ENCODE measurements at regions not wholly inside any gene's neighbourhood (a gene's known extent, or its start where the extent isn't known, plus 50 kb on each side); places are given as distances from the start of the nearest gene placed in this dataset.

GRCh38 chr2:221289389-221289788 is 282.7 kb downstream of the EPHA4 start:
- Mint-ChIP-seq H3K9me3 (ENCODE audit: unreplicated experiment) (no peaks in the 10 kb centered on the region), H3K27me3 (ENCODE audit: unreplicated experiment) (no peaks in the 10 kb centered on the region), H3K4me3 (ENCODE audit: unreplicated experiment) (no peak overlapping the region), H3K4me1 (ENCODE audit: low read depth, unreplicated experiment) (no peaks in the 10 kb centered on the region), H3K36me3 (ENCODE audit: unreplicated experiment) (no peaks in the 10 kb centered on the region), H3K27ac (ENCODE audit: unreplicated experiment) (no peak overlapping the region)
- no peak for TF ChIP-seq CTCF (IDR thresholded peaks at IDR 0.05; ENCODE audit: partially characterized antibody, unreplicated experiment)
- DNase-seq: no peak

- no peak for TF ChIP-seq CTCF (IDR thresholded peaks at IDR 0.05; ENCODE audit: partially characterized antibody, unreplicated experiment)
- no peaks in the 10 kb centered on the region for H3K9me3 Mint-ChIP-seq (ENCODE audit: unreplicated experiment)
- H3K36me3 Mint-ChIP-seq (ENCODE audit: unreplicated experiment): no peaks in the 10 kb centered on the region
- H3K27ac Mint-ChIP-seq (ENCODE audit: unreplicated experiment): no peak overlapping the region
- DNase-seq: no peak
- H3K4me1 Mint-ChIP-seq (ENCODE audit: low read depth, unreplicated experiment): no peaks in the 10 kb centered on the region
- H3K27me3 Mint-ChIP-seq (ENCODE audit: unreplicated experiment): no peaks in the 10 kb centered on the region
- H3K4me3 Mint-ChIP-seq (ENCODE audit: unreplicated experiment): no peak overlapping the region
These were observed 282.3 kb downstream of the EPHA4 start for GRCh38 chr2:221289846-221290245.

- no peak overlapping the region for H3K27ac Mint-ChIP-seq (ENCODE audit: unreplicated experiment)
- no peaks in the 10 kb centered on the region for H3K36me3 Mint-ChIP-seq (ENCODE audit: unreplicated experiment)
- no peak for DNase-seq
- H3K4me1 Mint-ChIP-seq (ENCODE audit: low read depth, unreplicated experiment): no peaks in the 10 kb centered on the region
- H3K4me3 Mint-ChIP-seq (ENCODE audit: unreplicated experiment): no peak overlapping the region
- H3K9me3 Mint-ChIP-seq (ENCODE audit: unreplicated experiment): no peaks in the 10 kb centered on the region
- TF ChIP-seq CTCF (IDR thresholded peaks at IDR 0.05; ENCODE audit: partially characterized antibody, unreplicated experiment): no peak
- no peaks in the 10 kb centered on the region for H3K27me3 Mint-ChIP-seq (ENCODE audit: unreplicated experiment)
These were observed 278.0 kb downstream of the EPHA4 start for GRCh38 chr2:221293949-221294742.

GRCh38 chr2:221304916-221305315 is 267.2 kb downstream of the EPHA4 start:
- H3K36me3 Mint-ChIP-seq (ENCODE audit: unreplicated experiment): no peaks in the 10 kb centered on the region
- H3K9me3 Mint-ChIP-seq (ENCODE audit: unreplicated experiment): no peaks in the 10 kb centered on the region
- no peaks in the 10 kb centered on the region for H3K4me1 Mint-ChIP-seq (ENCODE audit: low read depth, unreplicated experiment)
- TF ChIP-seq CTCF (IDR thresholded peaks at IDR 0.05; ENCODE audit: partially characterized antibody, unreplicated experiment): no peak
- H3K27ac Mint-ChIP-seq (ENCODE audit: unreplicated experiment): no peak overlapping the region
- H3K4me3 Mint-ChIP-seq (ENCODE audit: unreplicated experiment): no peak overlapping the region
- DNase-seq: no peak
- no peaks in the 10 kb centered on the region for H3K27me3 Mint-ChIP-seq (ENCODE audit: unreplicated experiment)

GRCh38 chr2:221308507-221309066 is 263.5 kb downstream of the EPHA4 start:
- no peak overlapping the region for H3K4me3 Mint-ChIP-seq (ENCODE audit: unreplicated experiment)
- DNase-seq: no peak
- H3K27me3 Mint-ChIP-seq (ENCODE audit: unreplicated experiment): no peaks in the 10 kb centered on the region
- H3K36me3 Mint-ChIP-seq (ENCODE audit: unreplicated experiment): no peaks in the 10 kb centered on the region
- no peaks in the 10 kb centered on the region for H3K4me1 Mint-ChIP-seq (ENCODE audit: low read depth, unreplicated experiment)
- TF ChIP-seq CTCF (IDR thresholded peaks at IDR 0.05; ENCODE audit: partially characterized antibody, unreplicated experiment): no peak
- no peak overlapping the region for H3K27ac Mint-ChIP-seq (ENCODE audit: unreplicated experiment)
- H3K9me3 Mint-ChIP-seq (ENCODE audit: unreplicated experiment): no peaks in the 10 kb centered on the region
